Fibroblast of lung (primary cell): ENCODE measurements at regions not wholly inside any gene's neighbourhood (a gene's known extent, or its start where the extent isn't known, plus 50 kb on each side); places are given as distances from the start of the nearest gene placed in this dataset.
"Not testable (repeated sequence)": the region's sequence is repeated elsewhere in the genome, so short reads cannot be mapped to it uniquely, and the experiment has no call there.

Experiments used
- DNase-seq, 2 donors: peaks; one replicate each; pipeline versions ENCODE4 v3.0.0 to v3.0.0-alpha.2; 2010; ENCODE audit warnings: low read depth in 2 of 2
- H2AFZ ChIP-seq: 2 replicates; pipeline ENCODE4 v1.5.1; 2012; ENCODE audit warnings: low read length, control low read depth, inconsistent platforms
- H3K27ac ChIP-seq: 2 replicates; pipeline ENCODE4 v1.5.1; 2011; ENCODE audit warnings: low read length, control low read depth; ENCODE audit not compliant: insufficient read depth
- H3K27me3 ChIP-seq: 2 replicates; pipeline ENCODE4 v1.5.1; 2011; ENCODE audit warnings: mild to moderate bottlenecking, low read length; ENCODE audit not compliant: control insufficient read depth, insufficient read depth
- H3K36me3 ChIP-seq: 2 replicates; pipeline ENCODE4 v1.5.1; 2011; ENCODE audit warnings: low read length; ENCODE audit not compliant: control insufficient read depth, insufficient read depth
- H3K4me1 ChIP-seq: 2 replicates; pipeline ENCODE4 v1.5.1; 2011; ENCODE audit warnings: low read length; ENCODE audit not compliant: control insufficient read depth, insufficient read depth; ENCODE audit errors: extremely low read depth
- H3K4me2 ChIP-seq: 2 replicates; pipeline ENCODE4 v1.5.1; 2011; ENCODE audit warnings: low read length, control low read depth; ENCODE audit not compliant: insufficient read depth; ENCODE audit errors: extremely low read depth
- H3K4me3 ChIP-seq, 4 experiments: fragments of 200-600 bp in 1 of 4; sonication (generic) in 1 of 4; replicated peaks in 1 of 4; 2 replicates each; pipeline ENCODE4 v1.5.1; 2011 to 2016; ENCODE audit warnings: low read length in 4 of 4, low read depth in 3 of 4, mild to moderate bottlenecking in 3 of 4, control low read depth in 2 of 4, inconsistent platforms in 1 of 4, mixed read lengths in 1 of 4; ENCODE audit not compliant: insufficient read depth in 1 of 4; ENCODE audit errors: control extremely low read depth in 1 of 4
- H3K79me2 ChIP-seq: 2 replicates; pipeline ENCODE4 v1.5.1; 2012; ENCODE audit warnings: mild to moderate bottlenecking, low read length, inconsistent platforms; ENCODE audit not compliant: control insufficient read depth, insufficient read depth
- H3K9ac ChIP-seq: 2 replicates; pipeline ENCODE4 v1.5.1; 2011; ENCODE audit warnings: mild to moderate bottlenecking, low read length, control low read depth; ENCODE audit not compliant: insufficient read depth
- H3K9me3 ChIP-seq: 2 replicates; pipeline ENCODE4 v1.5.1; 2012; ENCODE audit warnings: low read depth, low read length; ENCODE audit not compliant: control insufficient read depth, insufficient read depth
- H4K20me1 ChIP-seq: 2 replicates; pipeline ENCODE4 v1.5.1; 2011; ENCODE audit warnings: low read length; ENCODE audit not compliant: control insufficient read depth, insufficient read depth; ENCODE audit errors: extremely low read depth
- EZH2 ChIP-seq: IDR thresholded peaks from 2 replicates; pipeline ENCODE4 v1.5.1; 2012; ENCODE audit warnings: low read length, control low read depth, mild to moderate bottlenecking; ENCODE audit errors: missing control alignments
- TF ChIP-seq, protein P1 (sequence below), 2 donors: IDR thresholded peaks in 1 of 2; conservative IDR thresholded peaks in 1 of 2; 1 replicate in 1 of 2; 2 replicates in 1 of 2; pipeline ENCODE4 v1.5.1; 2011 to 2012; ENCODE audit warnings: low read length in 2 of 2, control low read depth in 1 of 2, inconsistent platforms in 1 of 2, low read depth in 1 of 2, mild to moderate bottlenecking in 1 of 2

DNA sequence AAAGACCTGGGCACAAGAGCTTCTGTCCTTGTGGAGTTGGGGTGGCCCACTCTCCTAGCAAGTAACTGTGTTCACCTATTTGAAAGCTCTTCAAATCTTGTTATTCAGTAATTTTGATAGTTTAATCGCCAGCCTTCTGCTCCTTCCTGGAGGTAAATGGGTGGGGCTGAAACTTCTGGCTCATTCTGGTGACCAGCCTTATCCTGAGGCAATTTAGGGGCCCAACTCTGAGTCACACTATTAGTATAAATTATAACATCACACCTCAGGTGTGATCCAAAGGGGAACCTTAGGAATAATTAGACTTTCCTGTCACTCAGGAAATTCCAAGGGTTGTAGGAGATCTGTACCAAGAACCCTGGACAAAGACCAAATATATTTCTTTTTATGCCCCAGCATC is 255.8 kb upstream of the RGPD4 start:
- no peaks in the 10 kb centered on the region for H3K79me2 ChIP-seq
- no peaks in the 10 kb centered on the region for H3K9me3 ChIP-seq
- H3K27me3 ChIP-seq = no peaks in the 10 kb centered on the region
- no peak overlapping the region for H3K4me2 ChIP-seq
- H3K9ac ChIP-seq = no peak overlapping the region
- H4K20me1 ChIP-seq = no peaks in the 10 kb centered on the region
- H3K27ac ChIP-seq = no peak overlapping the region
- H3K4me3 ChIP-seq = no peak overlapping the region
- TF ChIP-seq, protein P1, sequence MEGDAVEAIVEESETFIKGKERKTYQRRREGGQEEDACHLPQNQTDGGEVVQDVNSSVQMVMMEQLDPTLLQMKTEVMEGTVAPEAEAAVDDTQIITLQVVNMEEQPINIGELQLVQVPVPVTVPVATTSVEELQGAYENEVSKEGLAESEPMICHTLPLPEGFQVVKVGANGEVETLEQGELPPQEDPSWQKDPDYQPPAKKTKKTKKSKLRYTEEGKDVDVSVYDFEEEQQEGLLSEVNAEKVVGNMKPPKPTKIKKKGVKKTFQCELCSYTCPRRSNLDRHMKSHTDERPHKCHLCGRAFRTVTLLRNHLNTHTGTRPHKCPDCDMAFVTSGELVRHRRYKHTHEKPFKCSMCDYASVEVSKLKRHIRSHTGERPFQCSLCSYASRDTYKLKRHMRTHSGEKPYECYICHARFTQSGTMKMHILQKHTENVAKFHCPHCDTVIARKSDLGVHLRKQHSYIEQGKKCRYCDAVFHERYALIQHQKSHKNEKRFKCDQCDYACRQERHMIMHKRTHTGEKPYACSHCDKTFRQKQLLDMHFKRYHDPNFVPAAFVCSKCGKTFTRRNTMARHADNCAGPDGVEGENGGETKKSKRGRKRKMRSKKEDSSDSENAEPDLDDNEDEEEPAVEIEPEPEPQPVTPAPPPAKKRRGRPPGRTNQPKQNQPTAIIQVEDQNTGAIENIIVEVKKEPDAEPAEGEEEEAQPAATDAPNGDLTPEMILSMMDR (conservative IDR thresholded peaks at IDR 0.05 in 1 of 2, IDR thresholded peaks at IDR 0.05 in 1 of 2; ENCODE audit: low read depth in 1 of 2, low read length in 2 of 2) = no peak
- no peak for TF ChIP-seq EZH2
- no peaks in the 10 kb centered on the region for H3K36me3 ChIP-seq
- H3K4me1 ChIP-seq = no peaks in the 10 kb centered on the region
- H2AFZ ChIP-seq = no peak overlapping the region
- DNase-seq = no peak

DNA sequence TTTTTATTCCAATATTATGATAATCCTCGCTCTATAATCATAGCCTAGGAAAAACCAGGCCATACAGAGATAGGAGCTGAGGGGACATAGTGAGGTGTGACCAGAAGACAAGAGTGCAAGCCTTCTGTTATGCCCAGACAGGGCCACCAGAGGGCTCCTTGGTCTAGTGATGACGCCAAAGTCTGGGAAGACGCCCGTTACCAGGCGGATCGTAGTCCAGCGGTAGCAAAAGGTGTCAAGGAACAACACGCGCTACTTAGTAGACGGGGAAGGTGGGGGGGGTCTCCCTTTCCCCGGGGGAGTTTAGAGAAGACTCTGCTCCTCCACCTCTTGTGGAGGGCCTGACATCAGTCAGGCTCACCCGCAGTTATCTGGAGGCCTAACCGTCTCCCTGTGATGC is 253.8 kb upstream of the RGPD4 start:
- not testable (repeated sequence) for H3K9ac ChIP-seq, H4K20me1 ChIP-seq, DNase-seq, H3K4me3 ChIP-seq, H3K27me3 ChIP-seq, H3K79me2 ChIP-seq, H2AFZ ChIP-seq, H3K36me3 ChIP-seq, H3K4me2 ChIP-seq, H3K9me3 ChIP-seq, H3K4me1 ChIP-seq, H3K27ac ChIP-seq
- TF ChIP-seq, protein P1 (conservative IDR thresholded peaks at IDR 0.05 in 1 of 2, IDR thresholded peaks at IDR 0.05 in 1 of 2; ENCODE audit: low read depth in 1 of 2, low read length in 2 of 2) = peak in 1 of 2 donors; percentile 5

DNA sequence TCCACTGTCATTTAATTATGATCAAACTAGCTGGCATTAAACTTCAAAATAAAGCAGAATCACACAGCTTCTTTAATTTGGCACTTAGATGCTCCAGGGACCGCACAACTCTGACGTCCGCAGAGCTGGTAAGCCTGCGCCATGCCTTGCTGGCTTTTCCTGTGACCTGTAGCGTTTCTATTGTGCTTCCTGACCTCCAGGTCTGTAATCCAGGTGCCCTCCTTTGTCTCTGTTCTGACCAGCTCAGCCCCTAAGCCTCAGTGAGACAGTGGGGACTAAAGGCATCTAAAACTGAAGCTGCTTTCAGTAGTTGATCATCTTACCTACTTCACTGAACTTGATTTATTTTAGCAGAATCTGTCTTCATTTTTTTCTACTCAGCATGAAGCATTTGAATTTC is 249.7 kb upstream of the RGPD4 start:
- no peak overlapping the region for H3K4me3 ChIP-seq
- no peaks in the 10 kb centered on the region for H3K36me3 ChIP-seq
- DNase-seq = no peak
- H3K4me2 ChIP-seq = no peak overlapping the region
- TF ChIP-seq EZH2 = no peak
- TF ChIP-seq, protein P1 (conservative IDR thresholded peaks at IDR 0.05 in 1 of 2, IDR thresholded peaks at IDR 0.05 in 1 of 2; ENCODE audit: low read depth in 1 of 2, low read length in 2 of 2) = no peak
- H4K20me1 ChIP-seq = no peaks in the 10 kb centered on the region
- H3K79me2 ChIP-seq = no peaks in the 10 kb centered on the region
- H3K27me3 ChIP-seq = no peaks in the 10 kb centered on the region
- H3K4me1 ChIP-seq = no peaks in the 10 kb centered on the region
- H3K9me3 ChIP-seq = no peaks in the 10 kb centered on the region
- no peak overlapping the region for H3K27ac ChIP-seq
- H2AFZ ChIP-seq = no peak overlapping the region
- no peak overlapping the region for H3K9ac ChIP-seq
